ENCODE measurements at regions not wholly inside any gene's neighbourhood (a gene's known extent, or its start where the extent isn't known, plus 50 kb on each side); places are given as distances from the start of the nearest gene placed in this dataset.
A peak's percentile ranks its signal among the peaks of the same experiment; 100 is the strongest.
"Not testable (repeated sequence)": the region's sequence is repeated elsewhere in the genome, so short reads cannot be mapped to it uniquely, and the experiment has no call there.

DNA sequence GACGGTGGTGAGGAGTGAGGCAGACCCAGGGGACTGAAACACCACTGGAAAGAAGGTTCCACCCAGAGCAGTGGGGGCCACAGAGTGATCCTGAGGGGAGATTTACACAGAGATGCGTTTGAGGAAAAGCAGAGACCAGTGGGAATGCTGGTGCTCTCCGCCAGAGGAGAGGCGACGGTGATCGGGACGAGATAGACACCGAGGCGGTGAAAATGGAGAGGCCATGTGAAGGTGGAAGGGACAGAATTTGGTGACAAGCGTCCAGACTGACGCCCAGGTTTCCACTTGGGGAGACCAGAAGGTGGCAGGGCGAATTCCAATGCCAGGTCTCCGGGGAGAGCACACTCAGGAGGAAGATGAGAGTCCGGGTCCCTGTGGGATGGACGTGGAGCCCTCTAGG, 374.8 kb downstream of the CNTNAP3B start:
- DNase-seq = not testable (repeated sequence)

DNA sequence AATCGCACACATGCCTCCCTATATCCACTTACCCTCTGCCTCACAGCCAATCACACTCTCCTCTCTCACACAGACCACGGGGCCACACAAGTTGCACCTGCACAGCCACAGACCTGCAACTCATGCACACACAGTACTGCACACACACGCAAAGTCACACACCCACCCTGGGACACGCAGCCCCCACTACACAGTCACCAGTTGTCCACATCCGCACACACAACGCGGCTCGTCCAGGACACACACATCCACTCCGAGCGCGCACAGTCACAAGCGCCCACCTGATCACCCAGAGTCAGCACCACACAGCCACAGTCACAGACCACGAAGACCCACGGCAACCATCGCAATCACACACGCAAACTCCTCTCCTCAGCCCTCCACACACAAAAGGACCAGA, 387.3 kb downstream of the CNTNAP3B start:
- DNase-seq = not testable (repeated sequence)

DNA sequence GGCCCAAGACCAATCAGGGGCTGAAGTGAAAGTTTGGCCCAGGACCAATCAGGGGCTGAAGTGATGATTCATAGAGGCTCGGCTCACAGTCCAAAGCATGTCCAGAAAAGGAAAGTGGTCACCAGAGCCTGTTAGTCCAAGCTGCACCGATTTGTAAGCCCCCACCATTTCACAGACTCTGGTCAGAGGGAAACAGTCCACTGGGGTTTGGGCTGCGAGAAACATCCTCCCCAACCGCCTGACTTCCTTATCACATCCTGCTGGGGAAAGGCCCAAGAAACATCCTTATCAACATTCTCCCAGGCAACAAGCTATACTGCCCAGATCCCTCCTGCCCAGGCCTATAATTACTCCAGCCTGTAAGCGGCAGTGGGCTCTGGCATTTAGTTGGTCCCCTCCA, 388.1 kb downstream of the CNTNAP3B start:
- not testable (repeated sequence) for DNase-seq

DNA sequence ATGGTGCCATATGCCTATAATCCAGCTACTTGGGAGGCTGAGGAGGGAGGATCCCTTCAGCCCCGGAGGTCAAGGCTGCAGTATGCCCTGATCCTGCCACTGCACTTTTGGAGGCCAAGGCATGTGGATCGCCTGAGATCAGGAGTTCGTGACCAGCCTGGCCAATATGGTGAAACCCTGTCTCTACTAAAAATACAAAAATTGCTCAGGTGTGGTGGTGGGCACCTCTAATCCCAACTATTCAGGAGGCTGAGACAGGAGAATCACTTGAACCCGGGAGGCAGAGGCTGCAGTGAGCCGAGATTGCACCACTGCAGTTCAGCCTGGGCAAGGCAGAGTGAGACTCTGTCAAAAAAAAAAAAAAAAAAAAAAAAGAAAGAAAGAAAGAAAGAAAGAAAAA, 390.5 kb downstream of the CNTNAP3B start:
- not testable (repeated sequence) for DNase-seq

DNA sequence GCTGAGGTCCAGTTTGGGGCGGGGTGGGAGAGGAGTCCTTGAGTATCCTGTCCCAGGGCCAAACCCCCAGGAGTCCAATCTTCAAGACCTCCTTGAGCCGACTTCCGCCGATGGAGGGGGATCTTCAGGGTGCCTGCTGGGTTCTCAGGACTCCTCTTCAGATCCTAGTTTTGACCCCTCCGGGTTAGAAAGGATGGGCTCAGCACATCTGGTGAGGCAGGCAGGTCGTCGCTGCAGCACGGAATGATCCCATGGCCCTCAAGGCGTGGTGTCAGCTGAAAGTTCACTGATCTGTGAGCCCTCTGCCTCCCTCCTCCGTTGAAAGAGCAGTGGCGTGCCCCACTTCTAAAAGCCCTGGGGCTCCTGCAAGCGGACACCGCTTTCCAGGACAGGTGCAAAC, 430.0 kb downstream of the CNTNAP3B start:
- DNase-seq = not testable (repeated sequence)

DNA sequence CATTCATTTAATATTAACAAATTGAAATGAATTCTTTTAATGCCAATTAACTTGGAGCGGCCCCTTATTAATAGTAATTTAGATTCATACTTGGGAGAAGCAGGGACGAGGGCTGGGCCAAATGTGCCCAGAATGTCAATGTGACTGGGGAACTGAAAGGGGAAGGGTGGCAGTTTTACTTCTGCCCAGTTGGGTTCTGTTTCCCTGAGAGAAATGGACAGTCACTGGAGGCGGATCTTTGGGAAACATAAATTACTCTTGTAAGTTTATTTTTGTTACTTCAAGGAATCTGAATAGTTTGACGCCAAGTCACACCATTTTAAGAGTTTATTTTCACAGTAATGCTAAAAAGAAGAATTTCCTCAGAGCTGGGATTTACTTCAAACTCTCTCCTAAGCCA, 432.1 kb downstream of the CNTNAP3B start:
- DNase-seq = not testable (repeated sequence)

DNA sequence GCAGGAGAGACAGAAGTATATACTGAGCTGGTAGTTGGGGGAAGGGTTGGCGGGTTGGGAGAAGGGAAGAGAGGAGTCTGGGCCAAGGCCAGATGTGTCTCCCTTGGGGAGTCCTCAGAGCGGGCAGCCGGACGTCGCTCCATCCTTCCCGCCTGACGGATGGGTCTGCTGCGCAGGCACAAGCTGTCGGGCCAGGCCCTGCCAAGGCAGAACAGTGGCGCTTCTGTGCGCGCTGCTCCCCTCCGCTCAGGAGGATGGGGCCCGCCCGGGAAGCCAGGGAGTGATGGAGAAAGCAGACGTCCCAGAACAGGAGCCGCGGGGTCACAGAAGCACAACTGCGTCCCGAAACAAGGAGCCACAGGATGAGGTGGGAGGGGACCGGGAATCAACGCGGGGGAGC, 449.9 kb downstream of the CNTNAP3B start:
- DNase-seq = not testable (repeated sequence)

DNA sequence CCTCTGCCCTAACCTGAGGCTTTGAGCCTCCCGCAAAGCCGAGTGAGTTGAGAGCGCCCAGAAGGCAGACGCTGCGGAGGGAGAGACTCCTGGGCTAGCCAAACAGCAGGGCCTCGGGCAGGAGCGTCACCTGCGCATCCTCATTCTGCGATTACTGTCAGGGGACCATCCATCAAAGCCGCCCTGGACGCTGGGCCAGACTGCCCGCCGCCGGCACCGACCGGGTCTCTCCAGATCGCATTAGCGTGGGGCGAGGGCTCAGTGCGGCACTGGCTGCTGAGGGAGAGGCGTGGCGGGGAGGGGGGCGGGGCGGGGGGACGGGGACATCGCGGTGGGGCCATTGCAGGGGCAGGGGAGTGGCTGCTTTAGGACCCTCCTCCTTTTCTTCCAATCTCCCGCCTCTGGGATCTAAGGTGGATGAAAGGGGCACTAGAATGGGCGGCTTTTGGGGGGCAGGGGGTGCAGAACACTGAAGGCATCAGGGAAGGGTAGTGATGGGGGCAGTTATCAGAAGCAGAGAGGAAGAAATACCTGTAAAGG, 465.7 kb downstream of the CNTNAP3B start:
- DNase-seq = not testable (repeated sequence)

DNA sequence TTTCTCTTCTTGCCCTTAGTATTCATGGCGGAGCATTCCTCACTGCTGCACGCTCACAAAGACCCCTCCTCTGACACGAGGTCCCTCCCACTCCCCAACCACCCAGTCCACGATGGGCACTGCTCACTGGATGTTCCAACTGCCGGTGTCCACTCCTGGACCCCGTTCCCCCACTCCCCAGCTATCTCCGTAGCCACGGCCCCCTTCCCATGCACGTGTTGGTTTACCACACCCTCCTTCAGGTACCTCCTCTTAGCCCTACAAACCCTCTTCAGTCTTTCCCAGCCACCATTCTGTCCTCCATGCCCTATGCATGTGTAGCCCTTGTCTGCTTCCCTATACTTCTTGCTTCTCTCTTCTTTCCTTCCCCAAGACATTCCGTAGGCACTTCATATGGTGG, 469.6 kb upstream of the ZNG1F start:
- not testable (repeated sequence) for DNase-seq

DNA sequence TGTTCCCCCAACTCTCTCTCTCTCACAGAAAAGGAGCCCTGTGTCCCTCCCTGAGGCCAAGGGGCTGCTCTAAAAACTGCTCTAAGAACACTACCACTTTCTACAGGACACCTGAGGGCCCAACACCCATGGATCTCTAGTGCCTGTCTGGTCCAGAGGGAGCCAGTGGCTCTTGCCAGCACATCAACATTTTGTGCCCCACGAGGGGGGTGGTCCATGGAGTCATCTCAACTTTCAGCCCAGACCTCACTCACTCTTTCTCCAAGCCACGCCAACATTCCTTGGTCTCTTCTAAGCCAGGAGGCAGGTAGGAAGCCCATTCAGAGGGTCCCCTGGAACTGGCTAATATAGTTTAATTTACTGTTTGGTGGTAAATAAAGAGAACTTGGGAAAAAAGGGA, 469.0 kb upstream of the ZNG1F start:
- not testable (repeated sequence) for DNase-seq

DNA sequence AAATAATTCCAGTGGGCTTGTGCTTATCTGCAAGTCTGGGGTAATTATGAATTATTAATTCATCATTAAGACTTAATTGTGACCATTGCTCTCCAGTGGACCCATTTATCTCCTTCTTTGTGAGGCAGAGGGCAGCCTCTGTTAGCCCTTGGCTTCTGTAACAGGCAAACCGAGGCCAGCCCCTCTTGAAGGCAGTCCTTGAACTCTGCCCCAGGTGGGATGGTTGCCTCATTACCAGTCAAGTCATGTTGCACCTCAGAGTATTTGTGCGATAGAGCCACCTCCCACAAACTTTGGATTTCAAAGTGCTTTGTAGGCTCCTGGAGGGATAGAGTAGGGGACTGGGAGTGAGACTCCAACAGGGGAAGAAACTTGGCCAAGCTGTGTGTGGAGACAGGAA, 468.0 kb upstream of the ZNG1F start:
- not testable (repeated sequence) for DNase-seq

DNA sequence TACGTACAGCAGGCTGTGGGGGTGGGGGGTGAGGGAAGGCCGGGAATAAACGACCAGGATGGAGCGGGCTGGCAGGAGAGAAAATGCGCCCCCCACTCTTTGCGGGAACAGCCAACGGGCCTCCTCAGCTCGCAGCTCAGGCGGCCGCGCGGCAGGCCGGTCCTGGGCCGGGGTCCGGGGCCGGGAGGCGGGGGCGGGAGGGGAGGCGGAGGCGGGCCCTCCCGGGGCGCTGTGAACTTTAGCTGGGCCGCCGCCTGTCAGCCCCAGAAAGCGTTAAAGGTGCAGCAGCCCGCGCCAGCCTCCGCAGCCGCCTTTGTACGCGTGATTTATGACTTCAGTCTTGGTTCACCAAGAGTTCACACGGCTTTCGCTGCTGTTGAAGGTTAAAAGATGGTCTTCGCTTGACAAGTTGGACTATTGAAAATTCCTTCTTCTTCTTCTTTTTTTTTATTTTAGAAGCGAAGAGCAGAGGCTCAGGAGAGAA, 466.0 kb upstream of the ZNG1F start:
- DNase-seq = peak; percentile 13

DNA sequence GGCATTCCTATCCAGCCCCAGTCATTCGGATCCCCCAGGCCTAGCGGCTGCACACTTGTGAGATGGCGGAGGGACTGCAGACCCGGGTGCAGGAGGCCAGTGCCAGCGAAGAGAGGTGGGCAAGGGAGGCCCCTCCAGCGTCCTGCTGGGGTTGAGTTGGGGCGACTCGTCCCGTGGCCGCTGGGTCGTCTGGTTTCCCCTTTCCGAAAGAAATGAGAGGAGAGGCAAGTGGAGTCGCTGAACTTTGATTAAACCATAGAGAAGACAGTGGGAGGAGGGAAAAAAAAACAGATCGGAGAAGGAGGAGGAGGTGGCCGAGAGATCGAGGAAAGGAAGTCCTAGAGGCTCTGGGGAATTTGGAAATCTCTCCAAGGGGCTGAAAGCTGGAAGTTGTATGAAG, 465.2 kb upstream of the ZNG1F start:
- not testable (repeated sequence) for DNase-seq

DNA sequence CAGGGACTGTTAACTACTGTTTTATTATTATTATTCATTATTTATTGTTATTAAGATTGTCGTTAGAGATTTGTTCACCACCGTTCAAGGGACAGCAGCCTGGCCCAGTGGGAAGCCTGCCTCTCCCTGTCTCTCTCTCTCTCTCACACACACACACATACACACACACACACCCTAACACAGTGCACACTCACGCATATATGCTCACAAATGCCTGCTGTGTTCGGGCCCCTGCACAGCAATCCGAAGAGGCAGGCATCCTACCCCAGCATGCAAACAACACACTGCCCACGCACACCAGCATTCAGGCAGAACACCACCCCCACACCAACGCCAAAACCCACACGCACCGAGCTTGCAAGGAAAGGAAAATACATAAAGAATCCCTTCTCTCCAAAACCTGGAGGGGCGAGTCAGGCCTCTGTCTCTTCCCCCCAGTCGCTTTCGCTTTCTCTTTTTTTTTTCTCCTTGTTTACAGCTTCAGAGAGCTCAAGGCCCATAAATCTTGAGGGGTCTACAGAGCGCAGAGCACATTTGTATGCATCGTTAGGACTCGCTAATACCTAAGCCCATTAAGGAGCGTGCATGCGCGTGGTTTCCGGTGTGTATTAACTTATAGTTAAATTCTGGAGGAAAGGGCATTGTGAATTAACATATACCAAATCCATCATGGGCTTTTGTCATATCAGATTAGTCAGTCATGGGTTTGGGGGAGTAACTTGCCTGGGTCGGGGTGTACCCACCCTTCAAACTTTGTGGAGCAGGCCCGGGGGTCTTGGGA, 464.6 kb upstream of the ZNG1F start:
- DNase-seq = not testable (repeated sequence)

DNA sequence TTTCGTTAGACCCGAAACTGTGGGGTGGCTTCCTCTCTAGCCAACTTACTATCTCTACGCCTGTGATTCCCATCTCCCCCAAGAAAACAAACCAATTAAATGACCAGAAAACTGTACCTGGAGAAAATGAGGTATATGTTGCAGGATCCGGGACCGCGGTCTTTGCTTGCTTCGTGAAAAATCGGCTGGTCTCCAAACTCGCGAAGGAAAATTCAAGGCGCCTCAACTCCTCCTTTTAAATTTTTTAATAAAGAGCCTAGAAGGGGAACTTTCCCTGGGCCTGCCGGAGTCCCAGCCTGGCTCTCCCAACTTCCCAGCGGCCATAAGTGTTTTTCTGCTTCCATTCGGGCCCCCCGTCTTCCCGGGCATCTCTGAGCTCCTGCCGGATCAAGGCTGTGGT, 463.7 kb upstream of the ZNG1F start:
- DNase-seq = not testable (repeated sequence)

DNA sequence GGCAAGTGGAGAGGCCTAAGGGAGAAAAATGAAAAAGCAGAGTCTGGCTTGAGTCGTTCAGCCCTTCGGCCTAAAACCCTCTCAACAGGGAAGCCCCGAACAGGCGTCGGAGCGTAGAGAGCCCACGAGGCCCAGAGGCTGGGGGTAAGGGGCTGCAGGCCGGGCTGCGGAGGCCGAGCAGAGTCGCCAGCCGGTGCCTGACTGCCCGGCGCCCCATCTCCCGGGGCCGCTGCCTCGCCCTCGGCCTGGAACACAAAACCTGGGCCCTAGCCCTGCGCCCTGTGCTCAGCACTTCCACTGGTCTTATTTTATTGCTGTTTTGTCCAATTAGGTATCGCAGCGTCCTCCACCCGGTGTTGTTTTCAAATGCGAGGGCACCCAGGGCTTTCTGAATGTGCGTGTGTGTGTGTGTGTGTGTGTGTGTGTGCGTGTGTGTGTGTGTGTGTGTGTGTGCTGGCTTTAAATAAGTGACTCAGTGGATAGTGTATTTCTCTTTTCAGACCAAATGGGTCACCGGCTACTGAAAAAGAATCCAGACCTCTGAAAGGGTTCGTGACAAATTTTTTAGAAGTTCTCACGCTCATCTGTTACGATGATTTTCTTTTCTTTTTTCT, 463.1 kb upstream of the ZNG1F start:
- DNase-seq = not testable (repeated sequence)

DNA sequence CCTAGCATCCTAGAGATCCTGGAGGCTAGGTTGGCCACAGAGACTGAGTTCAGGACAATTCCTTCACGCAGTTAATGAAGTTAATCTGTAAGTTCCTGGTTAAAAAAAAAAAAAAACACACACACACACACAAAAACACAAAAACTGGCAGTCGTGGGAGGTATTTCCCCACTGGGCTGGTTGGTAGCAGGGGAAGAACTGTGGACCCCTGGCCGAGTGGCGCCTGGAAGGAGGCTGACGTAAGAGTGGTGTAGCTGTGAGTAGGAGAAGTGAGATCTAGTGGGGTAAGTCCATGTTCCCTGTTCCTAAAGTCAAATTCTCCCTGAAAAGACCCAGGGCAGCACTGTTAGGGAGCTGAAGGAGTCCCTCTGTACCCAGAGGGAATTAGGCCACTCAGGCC, 461.0 kb upstream of the ZNG1F start:
- not testable (repeated sequence) for DNase-seq

DNA sequence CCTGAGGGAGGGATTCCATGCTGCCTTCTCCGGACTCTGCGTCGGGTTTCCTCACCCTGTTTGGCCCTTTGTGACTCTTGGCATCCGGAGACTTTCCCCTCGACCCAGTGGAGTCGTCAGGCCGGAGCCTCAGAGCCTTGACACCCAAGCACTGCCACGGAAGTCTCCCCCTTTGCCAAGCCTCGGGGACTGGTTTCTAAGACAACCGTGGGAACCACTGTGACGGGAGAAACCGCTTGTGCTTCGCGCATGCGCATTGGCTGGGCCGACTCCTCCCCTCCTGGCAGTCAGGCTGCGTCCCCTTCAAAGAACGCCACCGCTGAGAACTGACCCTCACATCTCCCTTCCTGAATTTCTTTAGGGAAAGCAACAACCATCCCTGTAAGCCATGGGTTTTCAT, 459.4 kb upstream of the ZNG1F start:
- DNase-seq = not testable (repeated sequence)

DNA sequence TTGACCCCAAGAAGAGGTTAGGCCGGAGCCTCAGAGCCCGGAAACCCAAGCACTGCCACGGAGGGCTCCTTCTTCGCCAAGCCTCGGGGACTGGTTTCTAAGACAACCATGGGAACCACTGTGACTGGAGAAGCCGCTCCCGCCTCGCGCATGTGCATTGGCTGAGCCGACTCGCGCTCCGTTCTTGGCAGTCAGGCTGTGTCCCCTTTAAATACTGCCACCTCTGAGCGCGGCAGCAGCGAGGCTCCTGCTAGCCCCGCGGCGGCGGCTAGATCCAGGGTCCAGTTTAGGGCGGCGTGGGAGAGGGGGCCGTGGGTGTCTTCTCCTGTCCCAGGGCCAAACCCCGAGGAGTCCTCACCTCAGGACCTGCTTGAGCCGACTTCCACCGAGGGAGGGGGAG, 457.1 kb upstream of the ZNG1F start:
- DNase-seq = not testable (repeated sequence)

DNA sequence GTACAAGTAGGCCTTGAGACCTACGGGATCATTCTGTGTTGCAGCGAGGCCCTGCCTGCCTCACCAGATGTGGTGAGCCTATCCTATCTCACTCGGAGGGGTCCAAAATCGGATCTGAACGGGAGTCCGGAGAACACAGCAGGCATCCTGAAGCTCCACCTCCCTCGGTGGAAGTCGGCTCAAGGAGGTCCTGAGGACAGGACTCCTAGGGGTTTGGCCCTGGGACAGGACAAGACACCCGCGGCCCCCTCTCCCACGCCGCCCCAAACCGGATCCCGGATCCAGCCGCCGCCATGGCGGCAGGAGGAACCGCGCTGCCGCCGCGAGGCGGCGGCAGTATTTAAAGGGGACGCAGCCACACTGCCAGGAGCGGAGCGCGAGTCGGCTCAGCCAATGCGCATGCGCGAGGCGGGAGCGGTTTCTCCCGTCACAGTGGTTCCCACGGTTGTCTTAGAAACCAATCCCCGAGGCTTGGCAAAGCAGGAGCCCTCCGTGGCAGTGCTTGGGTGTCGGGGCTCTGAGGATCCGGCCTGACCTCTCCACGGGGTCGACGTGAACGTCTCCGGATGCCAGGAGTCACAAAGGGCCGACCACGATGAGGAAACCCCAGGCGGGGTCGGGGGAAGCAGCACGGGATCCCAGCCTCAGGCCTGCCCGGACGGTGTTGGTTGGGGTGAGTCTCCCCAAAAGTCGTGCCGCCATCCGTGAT, 454.6 kb upstream of the ZNG1F start:
- DNase-seq = peak; percentile 86

DNA sequence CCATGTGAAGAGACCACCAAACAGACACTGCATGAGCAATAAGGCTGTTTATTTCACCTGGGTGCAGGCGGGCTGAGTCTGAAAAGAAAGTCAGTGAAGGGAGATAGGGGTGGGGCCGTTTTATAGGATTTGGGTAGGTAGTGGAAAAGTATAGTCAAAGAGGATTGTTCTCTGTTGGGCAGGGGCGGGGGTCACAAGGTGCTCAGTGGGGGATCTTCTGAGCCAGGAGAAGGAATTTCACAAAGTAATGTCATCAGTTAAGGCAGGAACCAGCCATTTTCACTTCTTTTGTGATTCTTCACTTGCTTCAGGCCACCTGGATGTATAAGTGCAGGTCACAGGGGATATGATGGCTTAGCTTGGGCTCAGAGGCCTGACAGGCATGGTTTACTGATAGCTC, 444.6 kb upstream of the ZNG1F start:
- DNase-seq = not testable (repeated sequence)

DNA sequence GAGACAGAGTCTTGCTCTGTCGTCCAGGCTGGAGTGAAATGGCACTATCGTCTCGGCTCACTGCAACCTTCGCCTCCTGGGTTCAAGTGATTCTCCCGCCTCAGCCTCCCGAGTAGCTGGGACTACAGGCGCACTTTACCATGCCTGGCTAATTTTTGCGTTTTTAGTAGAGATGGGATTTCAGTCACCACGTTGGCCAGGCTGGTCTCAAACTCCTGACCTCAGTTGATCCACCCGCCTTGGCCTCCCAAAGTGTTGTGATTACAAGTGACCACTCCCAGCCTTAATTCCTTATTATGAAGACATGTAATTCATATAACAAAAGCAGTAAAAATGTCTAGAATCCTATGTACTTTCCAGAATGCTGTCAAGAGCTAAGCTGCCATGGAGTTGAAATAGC, 434.5 kb upstream of the ZNG1F start:
- not testable (repeated sequence) for DNase-seq

DNA sequence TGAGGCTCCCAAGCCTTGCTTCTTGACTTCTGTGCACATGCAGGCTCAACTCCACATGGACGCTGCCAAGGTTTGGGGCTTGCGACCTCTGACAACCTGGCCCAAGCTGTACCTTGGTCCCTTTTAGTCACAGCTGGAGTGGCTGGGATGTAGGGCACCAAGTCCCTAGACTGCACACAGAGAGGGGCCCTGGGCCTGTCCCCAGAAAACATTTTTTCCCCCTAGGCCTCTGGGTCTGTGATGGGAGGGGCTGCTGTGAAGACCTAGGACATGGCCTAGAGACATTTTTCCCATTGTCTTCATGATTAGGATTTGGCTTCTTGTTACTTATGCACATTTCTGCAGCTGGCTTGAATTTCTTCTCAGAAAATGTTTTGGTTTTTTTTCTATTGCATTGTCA, 430.1 kb upstream of the ZNG1F start:
- DNase-seq = not testable (repeated sequence)

All from hematopoietic multipotent progenitor cell treated with erythropoietin and hydrocortisone succinate and interleukin-3 and kit ligand, for 4 days (in vitro differentiated cells).